T-helper 2 cell treated with Interferon-gamma antibody and Interleukin-4, amounts not matched to agents 5 μg/mL and 100 μg/mL, for 36 hours (primary cell): ENCODE measurements at regions not wholly inside any gene's neighbourhood (a gene's known extent, or its start where the extent isn't known, plus 50 kb on each side); places are given as distances from the start of the nearest gene placed in this dataset.
"Not testable (repeated sequence)": the region's sequence is repeated elsewhere in the genome, so short reads cannot be mapped to it uniquely, and the experiment has no call there.

Experiments
- DNase-seq: peaks from one replicate; pipeline ENCODE4 v3.0.0; 2021; ENCODE audit warnings: low spot score
- H3K27ac Mint-ChIP-seq: one replicate; pipeline ENCODE4 v1.8.0; 2021; ENCODE audit warnings: mild to moderate bottlenecking, mixed read lengths
- H3K27me3 Mint-ChIP-seq: one replicate; pipeline ENCODE4 v1.8.0; 2021; ENCODE audit warnings: low read depth, mixed read lengths
- H3K36me3 Mint-ChIP-seq: one replicate; pipeline ENCODE4 v1.8.0; 2021; ENCODE audit warnings: low read depth, mixed read lengths
- H3K4me1 Mint-ChIP-seq: one replicate; pipeline ENCODE4 v1.8.0; 2021; ENCODE audit warnings: low read depth, mixed read lengths
- H3K4me3 Mint-ChIP-seq: one replicate; pipeline ENCODE4 v1.8.0; 2022; ENCODE audit warnings: mild to moderate bottlenecking, moderate library complexity, mixed read lengths
- H3K9me3 Mint-ChIP-seq: one replicate; pipeline ENCODE4 v1.8.0; 2021; ENCODE audit warnings: mixed read lengths

- no peak for DNase-seq
- H3K4me3 Mint-ChIP-seq, result no peak overlapping the region
- H3K27me3 Mint-ChIP-seq, result no peaks in the 10 kb centered on the region
- H3K9me3 Mint-ChIP-seq, result peaks cover 5% of the 10 kb centered on the region
- H3K4me1 Mint-ChIP-seq, result no peaks in the 10 kb centered on the region
- no peak overlapping the region for H3K27ac Mint-ChIP-seq
- H3K36me3 Mint-ChIP-seq, result no peaks in the 10 kb centered on the region
Observed at GRCh38 chr18:34509163-34509562, 200.9 kb upstream of the DTNA start.

GRCh38 chr18:34509879-34510586 is 200.1 kb upstream of the DTNA start:
- no peak overlapping the region for H3K27ac Mint-ChIP-seq
- no peaks in the 10 kb centered on the region for H3K4me1 Mint-ChIP-seq
- DNase-seq, result no peak
- H3K27me3 Mint-ChIP-seq, result no peaks in the 10 kb centered on the region
- no peaks in the 10 kb centered on the region for H3K36me3 Mint-ChIP-seq
- peaks cover 3% of the 10 kb centered on the region for H3K9me3 Mint-ChIP-seq
- no peak overlapping the region for H3K4me3 Mint-ChIP-seq

- no peak for DNase-seq
- H3K4me3 Mint-ChIP-seq, result no peak overlapping the region
Observed at GRCh38 chr18:34510926-34511325, 199.2 kb upstream of the DTNA start.

GRCh38 chr18:34511435-34511834 is 198.7 kb upstream of the DTNA start:
- no peaks in the 10 kb centered on the region for H3K36me3 Mint-ChIP-seq
- DNase-seq, result no peak
- no peak overlapping the region for H3K4me3 Mint-ChIP-seq
- H3K27ac Mint-ChIP-seq, result no peak overlapping the region
- H3K4me1 Mint-ChIP-seq, result no peaks in the 10 kb centered on the region
- peaks cover 6% of the 10 kb centered on the region for H3K9me3 Mint-ChIP-seq
- H3K27me3 Mint-ChIP-seq, result no peaks in the 10 kb centered on the region

More at GRCh38 chr18:34510926-34511325, 199.2 kb upstream of the DTNA start:
- Mint-ChIP-seq H3K27ac (no peak overlapping the region), H3K9me3 (peaks cover 4% of the 10 kb centered on the region), H3K27me3 (no peaks in the 10 kb centered on the region), H3K4me1 (no peaks in the 10 kb centered on the region), H3K36me3 (no peaks in the 10 kb centered on the region)

- H3K27ac Mint-ChIP-seq, result no peak overlapping the region
- no peaks in the 10 kb centered on the region for H3K27me3 Mint-ChIP-seq
- peaks cover 9% of the 10 kb centered on the region for H3K9me3 Mint-ChIP-seq
- no peak overlapping the region for H3K4me3 Mint-ChIP-seq
- H3K4me1 Mint-ChIP-seq, result no peaks in the 10 kb centered on the region
- no peak for DNase-seq
- no peaks in the 10 kb centered on the region for H3K36me3 Mint-ChIP-seq
Observed at GRCh38 chr18:34511879-34512278, 198.2 kb upstream of the DTNA start.

GRCh38 chr18:34514238-34514637 is 195.9 kb upstream of the DTNA start:
- H3K4me1 Mint-ChIP-seq, result no peaks in the 10 kb centered on the region
- no peaks in the 10 kb centered on the region for H3K36me3 Mint-ChIP-seq
- H3K9me3 Mint-ChIP-seq, result peaks cover 9% of the 10 kb centered on the region
- DNase-seq, result no peak
- H3K27me3 Mint-ChIP-seq, result no peaks in the 10 kb centered on the region
- no peak overlapping the region for H3K27ac Mint-ChIP-seq
- H3K4me3 Mint-ChIP-seq, result no peak overlapping the region

GRCh38 chr18:34514957-34515356 is 195.1 kb upstream of the DTNA start:
- no peak for DNase-seq
- Mint-ChIP-seq H3K9me3 (peaks cover 9% of the 10 kb centered on the region), H3K27ac (no peak overlapping the region), H3K27me3 (no peaks in the 10 kb centered on the region), H3K36me3 (no peaks in the 10 kb centered on the region), H3K4me1 (no peaks in the 10 kb centered on the region), H3K4me3 (no peak overlapping the region)

GRCh38 chr18:34516355-34516754 is 193.7 kb upstream of the DTNA start:
- not testable (repeated sequence) for H3K9me3 Mint-ChIP-seq, H3K36me3 Mint-ChIP-seq, H3K4me1 Mint-ChIP-seq, DNase-seq, H3K27me3 Mint-ChIP-seq, H3K4me3 Mint-ChIP-seq, H3K27ac Mint-ChIP-seq

GRCh38 chr18:34516996-34517395 is 193.1 kb upstream of the DTNA start:
- H3K4me3 Mint-ChIP-seq, H3K9me3 Mint-ChIP-seq: not testable (repeated sequence)

GRCh38 chr18:34521040-34521439 is 189.1 kb upstream of the DTNA start:
- no peak overlapping the region for H3K4me3 Mint-ChIP-seq
- no peak for DNase-seq
- H3K27ac Mint-ChIP-seq, result no peak overlapping the region
- no peaks in the 10 kb centered on the region for H3K36me3 Mint-ChIP-seq
- no peaks in the 10 kb centered on the region for H3K4me1 Mint-ChIP-seq
- no peaks in the 10 kb centered on the region for H3K27me3 Mint-ChIP-seq
- H3K9me3 Mint-ChIP-seq, result peaks cover 5% of the 10 kb centered on the region

More at GRCh38 chr18:34516996-34517395, 193.1 kb upstream of the DTNA start:
- H3K36me3 Mint-ChIP-seq, H3K27me3 Mint-ChIP-seq, H3K27ac Mint-ChIP-seq, H3K4me1 Mint-ChIP-seq, DNase-seq: not testable (repeated sequence)

- no peak overlapping the region for H3K27ac Mint-ChIP-seq
- no peak for DNase-seq
- H3K36me3 Mint-ChIP-seq, result no peaks in the 10 kb centered on the region
- H3K27me3 Mint-ChIP-seq, result no peaks in the 10 kb centered on the region
- no peak overlapping the region for H3K4me3 Mint-ChIP-seq
- H3K4me1 Mint-ChIP-seq, result no peaks in the 10 kb centered on the region
- no peaks in the 10 kb centered on the region for H3K9me3 Mint-ChIP-seq
Observed at GRCh38 chr18:34522603-34523002, 187.5 kb upstream of the DTNA start.

GRCh38 chr18:34525244-34525643 is 184.9 kb upstream of the DTNA start:
- Mint-ChIP-seq H3K9me3 (no peaks in the 10 kb centered on the region), H3K36me3 (no peaks in the 10 kb centered on the region), H3K4me1 (no peaks in the 10 kb centered on the region), H3K27me3 (no peaks in the 10 kb centered on the region), H3K4me3 (no peak overlapping the region), H3K27ac (no peak overlapping the region)
- no peak for DNase-seq

GRCh38 chr18:34528177-34528576 is 181.9 kb upstream of the DTNA start:
- Mint-ChIP-seq H3K36me3 (no peaks in the 10 kb centered on the region), H3K9me3 (no peaks in the 10 kb centered on the region), H3K27me3 (no peaks in the 10 kb centered on the region), H3K4me3 (no peak overlapping the region), H3K4me1 (no peaks in the 10 kb centered on the region), H3K27ac (no peak overlapping the region)
- DNase-seq, result no peak

GRCh38 chr18:34529358-34530335 is 180.5 kb upstream of the DTNA start:
- no peak for DNase-seq
- Mint-ChIP-seq H3K27ac (no peak overlapping the region), H3K27me3 (no peaks in the 10 kb centered on the region), H3K4me1 (no peaks in the 10 kb centered on the region), H3K36me3 (no peaks in the 10 kb centered on the region), H3K9me3 (no peaks in the 10 kb centered on the region), H3K4me3 (no peak overlapping the region)
